ENCODE measurements at regions not wholly inside any gene's neighbourhood (a gene's known extent, or its start where the extent isn't known, plus 50 kb on each side); places are given as distances from the start of the nearest gene placed in this dataset.

GRCh38 chr12:4012977-4013968 is 140.1 kb upstream of the PARP11 start:
- DNase-seq, result no peak

GRCh38 chr12:4012073-4012472 is 138.9 kb upstream of the PARP11 start:
- DNase-seq, result no peak

- no peak for DNase-seq
Observed at GRCh38 chr12:4011597-4011996, 138.4 kb upstream of the PARP11 start.

DNA sequence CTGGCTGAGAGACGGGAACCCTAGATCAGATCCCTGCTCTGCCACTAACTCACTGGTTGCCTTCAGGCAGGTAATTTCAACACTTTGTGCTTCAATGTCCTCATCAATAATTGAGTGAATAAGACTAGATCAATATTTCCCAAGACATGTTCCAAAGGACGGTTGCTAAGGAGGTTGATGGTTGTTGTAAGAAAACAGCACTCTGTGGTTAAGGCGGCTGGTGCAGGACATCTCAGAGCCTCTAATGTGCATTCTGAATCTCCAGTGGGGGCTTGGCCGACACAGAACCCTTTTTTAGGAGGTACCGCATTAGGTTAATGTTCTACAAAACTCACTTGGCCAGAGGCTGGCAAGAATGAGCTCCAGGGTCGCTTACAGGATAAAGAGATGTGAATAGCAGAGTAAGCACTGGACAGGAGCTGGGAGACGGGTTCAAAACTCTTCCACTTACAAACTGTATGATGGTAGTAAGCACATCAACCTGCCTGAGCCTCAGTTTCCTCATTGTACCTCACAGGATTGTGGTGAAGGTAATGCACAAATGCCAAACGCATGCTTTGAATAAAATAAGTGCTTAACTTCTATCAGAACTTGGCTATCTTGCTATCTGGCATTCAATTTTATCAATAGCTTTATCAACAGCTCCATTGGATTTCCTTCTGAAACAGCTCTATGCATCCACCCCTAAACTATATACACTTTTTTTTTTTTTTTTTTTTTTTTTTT is 136.9 kb upstream of the PARP11 start:
- no peak for DNase-seq

- DNase-seq, result no peak
Observed at GRCh38 chr12:4006743-4007142, 133.5 kb upstream of the PARP11 start.

GRCh38 chr12:4005851-4006430 is 132.7 kb upstream of the PARP11 start:
- no peak for DNase-seq

DNA sequence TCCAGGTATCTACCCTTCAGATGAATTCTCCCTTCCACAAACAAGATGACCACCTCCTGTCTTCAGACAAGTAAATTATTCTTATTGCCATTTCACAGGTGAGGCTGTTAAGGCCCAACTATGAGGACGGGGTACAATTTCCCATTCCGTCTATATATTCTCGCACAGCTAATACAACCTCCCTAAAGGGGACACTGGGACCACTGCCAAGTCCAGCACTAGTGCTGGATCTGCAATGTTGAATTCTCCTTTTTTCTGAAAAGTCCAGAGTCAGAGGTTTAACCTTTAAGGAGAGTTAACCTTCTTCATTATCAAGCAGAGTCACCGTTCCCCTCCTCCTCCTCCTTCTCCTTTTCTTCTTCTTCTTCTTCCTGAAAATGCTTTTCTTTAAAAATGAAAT is 130.4 kb upstream of the PARP11 start:
- no peak for DNase-seq

DNA sequence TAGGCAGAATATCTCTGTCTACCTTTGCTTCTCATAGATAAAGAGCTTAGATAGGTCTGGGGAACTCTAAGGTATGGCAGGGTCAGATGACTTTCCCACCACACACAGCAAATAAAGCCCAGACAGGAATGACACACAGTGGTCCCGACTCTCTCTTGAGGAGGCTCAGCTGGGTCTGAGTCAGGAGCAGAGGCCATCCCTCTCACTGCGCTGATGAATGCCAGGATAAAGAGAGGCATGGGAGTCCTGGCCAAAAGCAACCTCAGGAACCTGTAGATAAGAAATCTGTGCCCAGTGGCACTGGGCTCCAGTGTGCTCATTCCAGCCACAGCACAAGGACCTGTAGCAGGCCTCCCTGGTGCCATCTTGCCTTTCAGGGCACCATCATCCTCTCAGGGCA is 129.4 kb upstream of the PARP11 start:
- DNase-seq, result no peak

- no peak for DNase-seq
Observed at GRCh38 chr12:4001841-4002240, 128.6 kb upstream of the PARP11 start.

- no peak for DNase-seq
Observed at GRCh38 chr12:4001031-4001430, 127.8 kb upstream of the PARP11 start.

- no peak for DNase-seq
Observed at GRCh38 chr12:3999904-4000303, 126.7 kb upstream of the PARP11 start.

DNA sequence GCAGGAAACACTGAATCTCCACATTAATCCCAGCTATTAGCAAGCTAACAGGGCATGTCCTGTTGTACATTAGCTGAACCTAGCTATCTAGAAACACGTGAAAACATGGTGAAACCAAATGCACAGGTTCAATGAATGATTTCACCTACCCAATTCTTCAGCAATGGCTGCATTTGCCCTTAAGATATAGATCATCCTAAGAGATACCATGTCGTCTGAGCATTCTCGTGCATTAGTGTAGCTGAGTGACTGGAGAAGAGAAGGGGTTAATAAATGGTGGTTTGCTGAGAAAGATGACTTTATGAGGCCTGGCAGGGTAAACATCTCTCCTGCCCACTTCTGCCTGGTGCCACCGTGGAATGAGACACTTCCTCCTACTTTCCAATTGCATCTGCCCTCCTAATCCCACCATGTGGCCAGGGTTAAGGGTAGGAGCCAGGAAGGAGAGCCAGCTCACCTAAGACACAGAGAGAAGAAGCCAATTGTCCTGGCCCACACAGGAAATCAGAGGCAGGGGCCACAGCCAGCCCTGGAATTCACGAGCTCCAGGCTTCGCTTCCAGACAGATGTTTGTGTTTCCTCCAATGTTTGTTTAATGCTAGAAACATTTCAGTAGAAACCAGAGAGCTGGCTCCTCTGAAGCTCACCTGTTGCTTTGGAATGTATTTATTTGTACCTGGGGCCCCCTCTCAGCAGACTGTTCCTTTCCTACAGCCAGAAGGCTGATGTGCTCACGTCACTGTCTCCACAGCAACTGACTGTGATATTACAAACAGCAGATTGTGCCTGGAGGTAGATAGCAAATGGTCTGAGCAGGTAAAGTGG is 126.0 kb upstream of the PARP11 start:
- DNase-seq, result no peak

GRCh38 chr12:3998397-3998796 is 125.2 kb upstream of the PARP11 start:
- no peak for DNase-seq

GRCh38 chr12:3996322-3996721 is 123.1 kb upstream of the PARP11 start:
- no peak for DNase-seq

GRCh38 chr12:3995306-3995705 is 122.1 kb upstream of the PARP11 start:
- no peak for DNase-seq

DNA sequence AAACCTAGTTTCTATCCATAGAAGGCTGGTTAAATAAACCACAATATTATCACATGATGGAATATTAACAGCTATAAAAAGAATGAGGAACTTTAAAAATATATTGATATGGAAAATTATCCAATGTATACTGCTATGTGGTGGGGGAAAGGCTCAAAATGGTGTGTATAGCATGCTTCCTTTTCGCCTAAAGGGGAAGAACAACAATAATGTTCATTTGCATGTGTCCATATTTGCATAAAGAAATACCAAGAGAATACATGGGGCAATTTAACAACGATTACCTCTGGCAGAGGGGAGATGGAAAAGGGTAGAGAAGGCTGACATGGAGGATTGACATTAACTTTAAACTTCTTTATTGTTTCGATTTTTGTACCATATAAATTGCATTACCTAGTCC is 121.3 kb upstream of the PARP11 start:
- no peak for DNase-seq

GRCh38 chr12:3992945-3993344 is 119.7 kb upstream of the PARP11 start:
- no peak for DNase-seq

DNA sequence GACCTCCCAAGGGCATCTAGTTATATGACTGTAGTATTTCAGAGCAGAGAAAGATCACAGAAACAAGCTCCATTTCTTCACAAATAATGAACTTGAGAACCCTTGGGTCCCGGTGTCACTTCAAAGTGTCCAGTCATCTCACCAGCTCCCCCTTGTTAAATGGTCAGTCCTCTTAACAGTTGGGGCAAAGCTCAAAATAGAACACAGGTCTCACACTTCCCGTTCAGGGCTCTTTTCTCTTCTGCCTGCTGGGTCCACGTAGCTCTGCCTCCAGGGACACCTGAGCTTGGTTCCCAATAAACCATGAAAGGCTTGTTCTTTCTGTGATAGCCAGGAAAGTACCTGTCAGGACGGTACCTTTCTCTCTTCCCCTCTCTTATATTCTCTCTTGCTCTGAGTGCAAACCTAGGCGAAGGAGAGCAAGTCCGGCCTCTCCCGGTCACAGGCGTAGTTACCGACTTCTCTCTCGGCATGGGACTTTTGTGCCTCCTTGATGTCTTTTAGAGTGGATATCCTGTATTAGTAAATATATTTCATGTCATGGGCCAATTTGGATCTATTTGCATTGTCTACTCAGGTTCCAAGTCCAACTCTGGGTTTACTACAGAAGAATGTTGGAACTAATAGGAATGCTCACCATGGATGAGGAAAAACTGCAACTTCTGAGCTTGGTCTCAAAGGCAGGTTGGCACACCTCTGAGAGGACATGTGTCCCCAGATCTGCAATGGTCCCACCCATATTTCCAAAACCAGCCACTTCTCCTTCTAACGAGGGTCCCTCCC is 118.8 kb upstream of the PARP11 start:
- no peak for DNase-seq

DNA sequence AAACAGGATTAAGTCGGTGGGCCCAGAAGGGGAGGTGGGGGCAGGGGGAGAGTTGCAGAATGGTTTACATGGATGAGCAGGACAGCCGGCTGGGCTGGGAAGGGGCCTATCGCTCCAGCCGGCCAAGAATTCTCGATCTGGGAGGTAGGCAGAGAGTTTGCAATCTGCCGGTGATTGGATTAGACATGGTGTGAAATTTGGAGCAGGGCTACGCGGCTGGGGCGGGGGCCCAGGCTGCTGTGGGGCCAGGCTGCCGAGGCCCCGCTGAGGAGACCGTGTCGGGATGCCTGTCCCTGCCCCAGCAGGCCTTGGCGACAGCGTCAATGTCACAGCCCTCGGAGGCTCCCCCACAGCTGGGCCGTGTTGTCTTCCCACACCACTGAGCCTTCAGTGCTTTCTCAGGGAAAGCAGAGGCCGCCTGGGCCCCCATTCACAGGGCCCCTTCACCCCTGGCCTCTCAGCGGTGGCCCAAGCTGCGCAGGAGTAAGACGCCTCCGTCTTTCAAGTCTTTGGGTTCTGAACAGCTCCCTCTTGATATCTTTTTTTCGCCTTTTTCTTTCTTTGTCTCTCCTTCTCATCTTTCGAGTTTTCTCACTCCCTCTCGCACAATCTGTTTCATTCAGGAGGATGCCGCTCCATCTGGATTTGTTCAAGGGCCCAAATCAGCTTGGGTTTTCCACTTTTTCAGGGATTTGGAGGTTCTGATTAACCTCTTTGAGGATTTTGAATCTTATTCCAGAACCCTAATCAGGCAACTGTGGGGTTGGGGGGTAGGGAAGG is 117.5 kb upstream of the PARP11 start:
- no peak for DNase-seq

DNA sequence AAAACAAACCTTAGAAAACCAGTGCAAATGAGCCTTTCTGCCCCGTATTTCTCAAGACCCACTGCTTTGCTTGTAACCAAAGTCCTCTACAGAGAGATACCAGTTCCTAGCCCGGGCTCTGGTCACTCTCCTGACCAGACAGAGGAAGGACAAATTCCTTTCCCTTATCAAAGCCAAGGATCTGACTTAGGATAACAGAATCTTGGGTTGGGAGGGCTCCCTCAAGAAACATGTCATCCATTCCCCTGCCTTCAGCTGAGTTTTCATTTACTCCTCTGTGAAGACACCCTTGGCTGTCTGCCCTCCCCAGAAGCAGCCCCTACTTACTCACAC is 116.0 kb upstream of the PARP11 start:
- DNase-seq, result no peak

DNA sequence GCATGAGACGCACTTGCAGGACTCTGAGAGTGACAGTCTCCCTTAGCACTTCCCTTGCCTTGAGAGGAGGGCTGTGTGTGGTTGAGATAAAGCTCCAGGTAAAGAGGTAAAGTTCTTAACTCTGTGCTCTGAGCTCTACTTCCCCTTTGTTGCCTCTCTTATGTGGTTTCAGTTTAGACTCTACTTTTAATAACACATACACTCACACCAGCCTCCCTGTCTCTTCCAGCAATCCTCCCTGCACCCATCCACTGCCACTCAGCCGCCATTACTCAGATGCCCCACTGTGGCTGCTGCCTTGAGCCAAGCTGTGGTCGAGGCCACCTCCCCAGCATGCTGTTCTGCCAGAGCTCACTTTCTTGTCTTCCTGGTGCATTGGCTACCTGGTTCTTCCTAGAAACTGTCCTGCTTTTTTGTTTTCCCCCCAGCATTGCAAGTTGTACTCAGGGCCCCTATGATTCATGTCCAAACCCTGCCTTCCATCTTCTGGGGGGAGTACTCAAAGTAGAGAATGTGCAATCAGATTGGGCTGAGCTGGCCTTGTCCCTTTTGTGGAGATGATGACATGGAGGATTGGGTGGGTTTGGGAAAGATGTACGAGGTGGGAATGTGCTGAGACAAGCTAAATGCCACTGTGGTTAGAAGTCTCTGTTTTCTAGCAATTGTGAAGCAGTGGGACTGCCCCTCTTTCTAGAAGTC is 115.5 kb upstream of the PARP11 start:
- no peak for DNase-seq

Data from activated CD4-positive, alpha-beta T cell treated with anti-CD3 and anti-CD28 coated beads, Interleukin-10, Interleukin-2, amounts not matched to agents 100 ng/mL and 50 ng/mL, durations not matched to agents 16 hours and 8 hours (primary cell).